GM23338 (cell line): ENCODE measurements at regions not wholly inside any gene's neighbourhood (a gene's known extent, or its start where the extent isn't known, plus 50 kb on each side); places are given as distances from the start of the nearest gene placed in this dataset.

Experiments
- ATAC-seq: fragments of 200-7000 bp; cut with Tn5 transposase; 3 replicates; pipeline ENCODE4 v1.9.1; 2020
- DNase-seq: peaks from one replicate; pipeline ENCODE4 v3.0.0-alpha.2; 2015; ENCODE audit warnings: low spot score
- H2AFZ ChIP-seq: fragments of 200-600 bp; sonication (generic); 2 replicates; pipeline ENCODE4 v1.8.0; 2016; ENCODE audit warnings: antibody characterized with exemption, mild to moderate bottlenecking, moderate library complexity
- H3F3A ChIP-seq: fragments of 200-600 bp; sonication (generic); replicated peaks from 2 replicates; pipeline ENCODE4 v1.8.0; 2017; ENCODE audit warnings: antibody characterized with exemption, mixed run types, low read depth
- H3K27ac ChIP-seq: fragments of 200-600 bp; sonication (generic); 2 replicates; pipeline ENCODE4 v1.6.1; 2016; ENCODE audit warnings: low read depth
- H3K27me3 ChIP-seq: fragments of 200-600 bp; sonication (generic); 2 replicates; pipeline ENCODE4 v1.8.0; 2016; ENCODE audit warnings: mild to moderate bottlenecking, mixed run types, moderate library complexity; ENCODE audit not compliant: insufficient read depth
- H3K36me3 ChIP-seq: fragments of 200-600 bp; sonication (generic); 2 replicates; pipeline ENCODE4 v1.8.0; 2016; ENCODE audit warnings: mild to moderate bottlenecking; ENCODE audit not compliant: insufficient read depth
- H3K4me1 ChIP-seq: fragments of 200-600 bp; sonication (generic); 2 replicates; pipeline ENCODE4 v1.8.0; 2016; ENCODE audit warnings: mild to moderate bottlenecking, moderate library complexity; ENCODE audit not compliant: insufficient read depth
- H3K4me2 ChIP-seq: fragments of 200-600 bp; sonication (generic); 2 replicates; pipeline ENCODE4 v1.7.1; 2017; ENCODE audit warnings: mixed run types
- H3K4me3 ChIP-seq: fragments of 200-600 bp; sonication (generic); 2 replicates; pipeline ENCODE4 v1.6.1; 2016; ENCODE audit warnings: mixed run types
- H3K79me2 ChIP-seq: fragments of 200-600 bp; sonication (generic); replicated peaks from 2 replicates; pipeline ENCODE4 v1.8.0; 2017; ENCODE audit warnings: mild to moderate bottlenecking; ENCODE audit not compliant: insufficient read depth
- H3K9me2 ChIP-seq: fragments of 200-600 bp; sonication (generic); 2 replicates; pipeline ENCODE4 v1.8.0; 2017; ENCODE audit not compliant: insufficient read depth
- H4K20me1 ChIP-seq: fragments of 200-600 bp; sonication (generic); replicated peaks from 2 replicates; pipeline ENCODE4 v1.8.0; 2017; ENCODE audit warnings: mild to moderate bottlenecking; ENCODE audit not compliant: insufficient read depth
- H3K27ac Mint-ChIP-seq: 2 replicates; pipeline ENCODE4 v1.8.0; 2020; ENCODE audit warnings: inconsistent platforms, mild to moderate bottlenecking, moderate library complexity, mixed read lengths
- H3K27me3 Mint-ChIP-seq: 3 replicates; pipeline ENCODE4 v1.8.0; 2022; ENCODE audit warnings: low read depth, mild to moderate bottlenecking, moderate library complexity, mixed read lengths, inconsistent platforms; ENCODE audit not compliant: insufficient read depth, poor library complexity
- H3K36me3 Mint-ChIP-seq: 3 replicates; pipeline ENCODE4 v1.8.0; 2021; ENCODE audit warnings: low read depth, mild to moderate bottlenecking, inconsistent platforms, moderate library complexity, mixed read lengths
- H3K4me1 Mint-ChIP-seq: 3 replicates; pipeline ENCODE4 v1.8.0; 2020; ENCODE audit warnings: mild to moderate bottlenecking, inconsistent platforms, mixed read lengths
- H3K4me3 Mint-ChIP-seq: 3 replicates; pipeline ENCODE4 v1.8.0; 2021; ENCODE audit warnings: moderate library complexity, mild to moderate bottlenecking, inconsistent platforms, mixed read lengths
- H3K9me3 Mint-ChIP-seq: 3 replicates; pipeline ENCODE4 v1.8.0; 2020; ENCODE audit warnings: moderate library complexity, mild to moderate bottlenecking, inconsistent platforms, mixed read lengths
- CREB1 ChIP-seq: fragments of 250-450 bp; sonication (Bioruptor Pico); IDR thresholded peaks from 2 replicates; pipeline ENCODE4 v1.5.0; 2020; ENCODE audit warnings: low read depth, mild to moderate bottlenecking, moderate library complexity
- CTCF ChIP-seq, 2 experiments: fragments of 200-600 bp in 1 of 2; sonication (generic) in 1 of 2; conservative IDR thresholded peaks; 2 replicates each; pipeline versions ENCODE4 v1.5.1 to v1.6.1; 2016 to 2017; ENCODE audit warnings: antibody characterized with exemption in 2 of 2, low read depth in 2 of 2, mild to moderate bottlenecking in 2 of 2, moderate library complexity in 1 of 2
- ETS1 ChIP-seq: IDR thresholded peaks from 2 replicates; pipeline ENCODE4 v1.6.1; 2016; ENCODE audit warnings: antibody characterized with exemption
- EZH2 ChIP-seq: fragments of 200-600 bp; sonication (generic); IDR thresholded peaks from one replicate; pipeline ENCODE4 v1.8.0; 2017; ENCODE audit warnings: antibody characterized with exemption, mild to moderate bottlenecking, low read depth; ENCODE audit not compliant: unreplicated experiment
- EZH2phosphoT487 ChIP-seq: fragments of 200-600 bp; sonication (generic); IDR thresholded peaks from one replicate; pipeline ENCODE4 v1.8.1; 2018; ENCODE audit warnings: antibody characterized with exemption; ENCODE audit not compliant: unreplicated experiment
- JUNB ChIP-seq: IDR thresholded peaks from one replicate; pipeline ENCODE4 v1.6.1; 2016; ENCODE audit warnings: antibody characterized with exemption; ENCODE audit not compliant: unreplicated experiment
- NANOG ChIP-seq: IDR thresholded peaks from 2 replicates; pipeline ENCODE4 v1.6.1; 2016; ENCODE audit warnings: antibody characterized with exemption, borderline replicate concordance
- POLR2AphosphoS5 ChIP-seq: IDR thresholded peaks from 2 replicates; pipeline ENCODE4 v1.6.1; 2016; ENCODE audit warnings: antibody characterized with exemption, low read depth
- REST ChIP-seq: IDR thresholded peaks from one replicate; pipeline ENCODE4 v1.6.1; 2018; ENCODE audit warnings: antibody characterized with exemption; ENCODE audit not compliant: unreplicated experiment
- STAT1 ChIP-seq: IDR thresholded peaks from one replicate; pipeline ENCODE4 v1.6.1; 2016; ENCODE audit warnings: antibody characterized with exemption; ENCODE audit not compliant: unreplicated experiment
- ZNF114 ChIP-seq: fragments of 250-450 bp; sonication (Bioruptor Pico); IDR thresholded peaks from 2 replicates; pipeline ENCODE4 v1.5.0; 2020; ENCODE audit warnings: mild to moderate bottlenecking, moderate library complexity
- ZNF331 ChIP-seq: fragments of 250-450 bp; sonication (Bioruptor Pico); IDR thresholded peaks from 2 replicates; pipeline ENCODE4 v1.5.0; 2020; ENCODE audit warnings: low read depth, mild to moderate bottlenecking, moderate library complexity
- ZNF462 ChIP-seq: fragments of 250-450 bp; sonication (Bioruptor Pico); IDR thresholded peaks from 2 replicates; pipeline ENCODE4 v1.5.0; 2020; ENCODE audit warnings: mild to moderate bottlenecking, moderate library complexity

GRCh38 chr2:66755974-66756373 is 321.0 kb downstream of the MEIS1 start:
- 0 out of 2 replicates have a peak overlapping the region, but pooled peaks have one; percentile 51 for H3K27ac ChIP-seq
- peak overlapping the region; percentile 25; the same call in 1 of the 2 replicates for H3K27ac Mint-ChIP-seq
- peaks cover 5% of the 10 kb centered on the region; the same call in 2 of the 3 replicates for H3K9me3 Mint-ChIP-seq
- H3F3A ChIP-seq, result no peaks in the 10 kb centered on the region
- DNase-seq (no peak), ATAC-seq (no peak)
- H3K79me2 ChIP-seq, result no peaks in the 10 kb centered on the region
- no peak overlapping the region for H3K4me3 ChIP-seq
- no peaks in the 10 kb centered on the region for H3K27me3 ChIP-seq
- TF ChIP-seq REST (no peak), ZNF462 (CRISPR knock-in tag) (no peak), NANOG (no peak), CTCF (conservative IDR thresholded peaks at IDR 0.05; ENCODE audit: low read depth in 2 of 2) (no peak), ETS1 (no peak), CREB1 (no peak), EZH2 (no peak), POLR2AphosphoS5 (no peak), ZNF331 (CRISPR knock-in tag) (no peak), JUNB (no peak), ZNF114 (CRISPR knock-in tag) (no peak), EZH2phosphoT487 (no peak), STAT1 (no peak)
- no peaks in the 10 kb centered on the region for H3K27me3 Mint-ChIP-seq
- peaks cover 10% of the 10 kb centered on the region for H3K4me1 ChIP-seq
- no peaks in the 10 kb centered on the region for H4K20me1 ChIP-seq
- no peaks in the 10 kb centered on the region for H3K36me3 ChIP-seq
- H3K4me1 Mint-ChIP-seq, result peaks cover 12% of the 10 kb centered on the region
- peak overlapping the region; percentile 86 for H2AFZ ChIP-seq
- H3K4me3 Mint-ChIP-seq, result no peak overlapping the region
- peak overlapping the region; percentile 48; the same call in 1 of the 2 replicates for H3K4me2 ChIP-seq
- H3K36me3 Mint-ChIP-seq, result peaks cover 3% of the 10 kb centered on the region; the same call in 1 of the 3 replicates
- H3K9me2 ChIP-seq, result no peaks in the 10 kb centered on the region
